ENCODE measurements at regions not wholly inside any gene's neighbourhood (a gene's known extent, or its start where the extent isn't known, plus 50 kb on each side); places are given as distances from the start of the nearest gene placed in this dataset.

GRCh38 chr10:78504181-78504580 is 470.5 kb downstream of the RPS24 start:
- DNase-seq, result no peak

DNA sequence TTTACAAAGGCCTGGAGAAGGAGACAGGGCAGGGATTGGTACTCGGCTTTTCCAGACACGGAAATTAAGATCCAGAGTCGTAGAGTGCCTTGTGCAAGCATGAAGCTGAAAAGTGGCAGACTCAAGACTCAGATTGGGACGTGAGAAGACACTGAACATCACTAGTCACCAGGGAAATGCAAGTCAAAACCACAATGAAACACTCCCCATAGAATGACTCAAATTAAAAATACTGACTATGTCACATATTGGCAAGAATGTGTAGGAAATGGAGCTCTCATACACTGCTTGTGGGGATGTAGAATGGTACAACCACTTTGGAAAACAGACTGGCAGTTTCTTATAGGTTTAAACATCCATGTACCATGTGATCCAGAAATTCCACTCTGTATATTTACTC is 472.0 kb downstream of the RPS24 start:
- no peak for DNase-seq

GRCh38 chr10:78506614-78507013 is 473.0 kb downstream of the RPS24 start:
- DNase-seq, result no peak

DNA sequence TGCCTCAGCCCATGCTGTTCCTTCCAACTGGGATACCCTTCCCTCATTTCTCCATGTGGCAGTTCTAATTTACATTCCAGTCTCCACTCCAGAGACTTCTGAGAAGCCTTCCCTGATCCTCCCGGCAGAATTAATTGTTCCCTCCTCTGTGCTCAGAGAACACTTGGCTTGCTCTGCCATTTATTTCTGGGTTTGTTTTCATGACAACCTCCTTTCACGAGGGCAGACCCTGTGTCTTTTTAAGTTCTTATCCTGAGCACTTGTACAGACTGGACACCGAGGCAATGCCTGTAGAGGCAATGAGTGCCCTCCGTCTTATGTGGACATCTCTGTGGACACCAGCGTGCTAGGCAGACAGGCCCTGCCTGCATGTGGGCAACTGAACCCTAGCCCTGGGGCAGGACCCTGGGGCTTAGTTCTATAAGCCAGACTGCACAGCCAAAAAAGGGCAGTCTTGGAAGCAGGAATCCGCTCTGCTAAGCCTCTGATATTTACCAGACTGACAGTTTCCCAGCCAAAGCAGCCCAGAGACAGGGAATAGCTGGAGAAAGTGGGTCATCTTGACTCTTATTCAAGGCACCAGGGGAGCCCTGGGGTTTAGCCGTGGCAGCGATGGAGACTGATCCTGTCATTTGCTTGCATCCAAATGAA is 474.0 kb downstream of the RPS24 start:
- DNase-seq, result no peak

GRCh38 chr10:78508955-78509748 is 475.5 kb downstream of the RPS24 start:
- no peak for DNase-seq

GRCh38 chr10:78510566-78511323 is 477.1 kb downstream of the RPS24 start:
- no peak for DNase-seq

- no peak for DNase-seq
Measured at GRCh38 chr10:78511324-78512204, 477.9 kb downstream of the RPS24 start.

GRCh38 chr10:78512205-78512550 is 478.5 kb downstream of the RPS24 start:
- DNase-seq, result no peak

DNA sequence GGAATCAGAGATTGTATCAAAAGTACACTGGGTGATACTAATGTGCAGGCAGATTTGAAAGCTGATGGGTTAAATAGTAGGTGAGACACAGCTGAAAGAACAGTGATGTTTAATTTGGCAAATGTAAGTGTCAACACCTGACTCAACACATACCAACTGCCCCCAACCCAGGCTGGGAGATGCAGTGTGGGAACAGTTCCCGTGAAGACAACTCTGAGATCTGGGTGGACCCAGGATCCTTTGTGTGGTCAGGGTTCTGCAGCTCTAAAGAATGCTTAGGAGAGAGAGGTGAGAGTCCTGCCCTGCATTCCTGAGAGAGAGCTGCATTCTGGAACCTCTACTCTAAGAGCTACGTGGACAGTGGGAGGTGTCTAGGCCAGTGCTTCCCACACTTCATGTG is 479.7 kb downstream of the RPS24 start:
- DNase-seq, result no peak

DNA sequence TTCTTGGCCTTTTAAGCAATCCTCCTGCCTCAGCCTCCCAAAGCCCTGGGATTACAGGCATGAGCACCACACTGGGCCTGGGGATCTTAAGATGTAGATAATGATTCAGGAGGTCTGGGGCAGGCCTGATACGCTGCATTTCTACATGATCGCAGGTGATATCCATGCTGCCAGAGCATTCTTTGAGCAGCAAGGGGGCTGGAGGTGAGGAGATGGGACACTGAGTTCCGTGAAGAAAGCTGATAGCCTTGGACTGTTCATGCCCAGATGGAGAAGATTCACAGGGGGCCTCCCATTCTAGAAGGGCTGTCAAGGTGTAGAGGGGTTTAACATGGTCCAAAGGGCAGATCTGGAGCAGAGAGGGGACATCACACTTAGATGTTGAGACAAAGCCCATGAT is 480.3 kb downstream of the RPS24 start:
- no peak for DNase-seq

DNA sequence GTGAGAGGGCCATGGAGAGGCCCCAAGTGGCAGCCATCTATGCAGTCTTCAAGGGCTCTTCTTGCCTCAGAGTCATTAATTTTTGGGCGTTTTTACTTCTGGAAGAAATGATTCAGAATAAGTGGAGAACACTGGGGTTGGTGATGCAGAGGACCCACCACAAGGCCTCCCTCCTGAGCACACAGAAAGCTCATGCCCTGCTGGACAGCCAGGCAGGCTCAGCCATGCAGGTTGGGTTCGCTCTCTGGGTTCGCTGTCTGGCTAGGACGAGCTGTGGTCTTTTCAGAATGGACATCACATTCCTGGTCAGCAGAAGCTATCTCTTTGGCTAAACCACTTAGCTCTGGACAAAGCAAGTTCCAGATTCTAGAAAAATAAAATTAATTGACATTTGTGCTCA is 480.8 kb downstream of the RPS24 start:
- no peak for DNase-seq

DNA sequence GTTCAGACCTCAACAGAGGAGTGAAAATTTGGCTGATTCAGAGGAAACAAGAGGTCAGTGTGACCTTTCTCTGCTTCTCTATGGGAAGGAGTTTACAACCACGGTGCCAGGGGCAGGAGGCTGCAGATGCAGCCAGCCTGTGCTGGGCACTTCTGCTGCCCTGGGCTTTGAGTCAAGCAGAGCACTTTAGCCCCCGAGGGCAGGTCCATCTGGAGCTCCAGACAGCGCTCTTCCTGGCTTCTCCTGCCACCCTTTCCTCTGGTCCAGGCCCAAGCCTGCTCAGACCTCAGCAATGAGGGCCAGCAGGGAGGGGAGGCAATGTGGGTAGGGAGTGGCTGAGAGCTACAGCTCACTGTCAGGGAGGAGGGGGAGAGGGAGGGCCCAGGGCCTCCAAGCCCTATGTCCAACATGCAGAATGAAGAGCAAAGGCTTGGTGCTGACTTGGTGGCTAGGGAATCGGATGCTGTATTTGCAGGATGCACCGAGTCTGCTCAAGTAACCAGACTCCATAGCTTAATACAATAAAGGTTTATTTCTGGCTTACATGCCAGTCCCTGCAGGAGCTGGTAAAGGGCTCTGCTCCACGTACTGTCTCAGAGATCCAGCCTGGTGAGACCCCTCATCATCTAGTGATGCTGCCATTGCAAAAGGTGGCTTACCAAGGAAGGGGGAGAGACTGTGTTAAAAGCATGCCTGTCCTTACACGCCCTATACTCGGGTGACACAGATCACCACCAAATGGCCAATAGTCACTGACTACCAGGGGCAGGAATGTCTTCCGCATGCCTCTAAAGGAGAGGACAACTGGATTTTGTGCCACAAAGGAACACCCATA is 481.6 kb downstream of the RPS24 start:
- no peak for DNase-seq

DNA sequence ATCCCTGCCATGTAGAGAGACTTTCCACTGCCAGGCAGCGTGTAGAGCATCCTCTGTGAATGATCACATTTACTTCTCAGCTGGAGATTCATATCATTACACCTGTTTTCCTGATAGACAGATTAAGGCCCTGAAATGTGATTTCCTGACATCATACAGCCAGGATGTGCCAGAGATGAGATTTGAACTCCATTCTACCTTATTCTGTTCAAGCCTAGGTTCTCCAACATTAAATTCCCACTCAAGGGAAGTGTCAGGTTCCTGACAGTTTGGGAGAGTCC is 482.1 kb downstream of the RPS24 start:
- DNase-seq, result no peak

DNA sequence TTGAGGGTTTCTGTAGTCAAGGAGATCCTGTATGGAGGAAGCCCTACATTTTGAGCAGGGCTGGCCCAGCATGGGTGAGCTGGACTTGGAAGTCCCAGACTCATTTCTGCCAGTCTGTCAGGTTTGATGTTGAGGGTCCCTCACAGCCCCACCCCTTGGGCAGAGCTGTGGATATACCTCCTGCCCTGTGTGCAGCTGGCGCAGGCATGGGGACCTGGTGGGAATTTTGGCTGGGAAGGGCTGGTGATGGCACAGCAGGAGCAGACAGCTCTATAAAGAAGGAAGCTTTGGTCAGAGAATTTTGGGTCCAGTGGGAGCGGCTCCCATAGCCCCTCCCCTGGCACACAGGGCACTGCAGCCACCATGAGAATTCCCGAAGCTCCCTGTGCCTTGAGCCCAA is 482.6 kb downstream of the RPS24 start:
- DNase-seq, result no peak

- DNase-seq, result no peak
Measured at GRCh38 chr10:78516756-78517155, 483.1 kb downstream of the RPS24 start.

DNA sequence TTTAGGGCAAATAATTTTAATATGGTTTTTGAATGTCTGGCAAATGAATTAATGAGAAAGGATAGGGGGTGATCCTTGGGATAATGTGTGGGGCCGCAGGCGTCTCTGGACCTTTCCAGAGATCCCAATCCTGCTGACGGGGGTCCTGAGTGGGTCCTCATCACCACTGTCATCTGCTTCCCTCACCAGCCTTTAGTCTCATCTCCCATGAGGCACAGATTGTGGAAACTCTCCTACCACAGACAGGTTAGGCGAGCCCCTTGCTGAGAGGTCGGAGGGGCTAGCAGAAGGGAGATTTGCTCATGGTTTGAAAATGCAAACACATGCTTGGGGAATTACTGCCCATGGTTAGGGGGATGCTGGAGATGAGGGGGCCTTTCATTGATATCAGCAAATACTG is 484.6 kb downstream of the RPS24 start:
- no peak for DNase-seq

- DNase-seq, result no peak
Measured at GRCh38 chr10:78520737-78521430, 487.2 kb downstream of the RPS24 start.

DNA sequence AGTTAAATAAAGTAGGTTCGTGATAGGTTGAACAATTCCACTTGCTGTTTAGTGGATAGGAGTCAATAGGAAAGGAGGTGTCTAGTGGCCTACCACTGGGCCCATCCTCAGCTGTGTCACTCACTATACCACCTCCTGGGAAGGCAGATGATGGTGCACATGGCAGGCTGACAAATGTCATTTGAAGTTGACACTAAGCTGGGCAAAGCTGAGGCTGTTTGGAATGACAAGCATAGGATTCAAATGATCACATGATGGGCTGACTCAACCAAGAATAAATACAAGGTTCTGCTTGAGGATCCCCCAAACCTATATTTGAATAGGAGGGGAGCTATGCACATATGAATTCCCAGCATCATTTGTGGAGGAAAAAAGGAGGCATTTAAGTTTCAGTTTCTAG is 489.8 kb downstream of the RPS24 start:
- DNase-seq, result no peak

GRCh38 chr10:78524342-78524741 is 490.7 kb downstream of the RPS24 start:
- no peak for DNase-seq

GRCh38 chr10:78524941-78525340 is 491.3 kb downstream of the RPS24 start:
- DNase-seq, result no peak

GRCh38 chr10:78526347-78526746 is 492.7 kb downstream of the RPS24 start:
- no peak for DNase-seq

DNA sequence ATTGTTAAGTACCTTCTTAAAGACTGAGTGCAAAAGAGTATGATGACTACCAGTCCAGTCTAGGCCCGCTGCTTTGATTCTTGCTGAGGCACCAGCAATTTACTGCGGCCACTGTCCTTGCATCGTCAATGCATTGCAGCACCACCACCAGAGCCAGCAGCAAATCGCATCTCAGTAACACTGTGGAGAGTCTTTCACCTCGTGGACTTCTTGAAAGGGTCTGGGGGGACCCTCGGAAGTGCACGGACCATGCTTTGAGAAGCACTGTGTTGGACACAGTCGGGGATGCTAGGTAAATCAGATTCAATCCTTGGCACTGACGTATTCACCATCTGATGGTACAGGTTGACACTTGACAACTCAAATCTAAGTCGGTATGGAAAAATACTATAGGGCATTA is 493.6 kb downstream of the RPS24 start:
- DNase-seq, result no peak
